HepG2 (cell line): ENCODE measurements at regions not wholly inside any gene's neighbourhood (a gene's known extent, or its start where the extent isn't known, plus 50 kb on each side); places are given as distances from the start of the nearest gene placed in this dataset.
"Not testable (repeated sequence)": the region's sequence is repeated elsewhere in the genome, so short reads cannot be mapped to it uniquely, and the experiment has no call there.

Experiments used
- ATAC-seq: fragments of 200-7000 bp; cut with Tn5 transposase; 3 replicates; pipeline ENCODE4 v1.9.1; 2020; ENCODE audit warnings: mild to moderate bottlenecking, moderate library complexity
- BruUV-seq: library from RNA; stranded (reverse); fragments of 400-500 nt; replicated peaks from 2 replicates; lab custom pipeline; 2021; lab: Mats Ljungman, UMichigan
- CTCF ChIA-PET: fragments of 300-600 bp; formaldehyde crosslinking; extraction: SDS; loops from one replicate; lab custom pipeline; 2021; ENCODE audit warnings: low total read pairs, inconsistent platforms, low intra/inter-chr PET ratio; lab: Yijun Ruan, JAX
- POLR2A ChIA-PET: fragments of 350-600 bp; sonication (Branson Sonifier 250); formaldehyde crosslinking; loops from one replicate; lab custom pipeline; 2020; ENCODE audit warnings: antibody characterized with exemption, inconsistent platforms; lab: Yijun Ruan, JAX
- DNase-seq: peaks from one replicate; pipeline ENCODE4 v3.0.0-alpha.2; 2015; ENCODE audit warnings: low spot score
- FAIRE-seq: peaks from 3 replicates; lab custom pipeline; 2011; peaks lifted over from hg19 to GRCh38; lab: Jason Lieb, UNC
- H2AFZ ChIP-seq: one replicate; pipeline ENCODE4 v1.6.1; 2011; ENCODE audit warnings: low read length, inconsistent platforms
- H3K27ac ChIP-seq: fragments of 300-600 bp; 3 replicates; pipeline ENCODE4 v1.8.0; 2011; ENCODE audit warnings: mixed run types, mild to moderate bottlenecking, mixed read lengths, low read length, inconsistent platforms; ENCODE audit not compliant: insufficient read depth; ENCODE audit errors: extremely low read length
- H3K27me3 ChIP-seq, 2 experiments: fragments of 200-600 bp in 1 of 2; 2 replicates in 1 of 2; 3 replicates in 1 of 2; pipeline versions ENCODE4 v1.6.0 to v1.8.0; 2011; ENCODE audit warnings: low read length in 2 of 2, mild to moderate bottlenecking in 2 of 2, moderate library complexity in 2 of 2, inconsistent platforms in 1 of 2; ENCODE audit not compliant: insufficient read depth in 2 of 2, control insufficient read depth in 1 of 2
- H3K36me3 ChIP-seq, 2 experiments: fragments of 200-600 bp in 1 of 2; replicated peaks in 1 of 2; 2 replicates in 1 of 2; 3 replicates in 1 of 2; pipeline versions ENCODE4 v1.5.1 to v1.8.0; 2011; ENCODE audit warnings: low read length in 2 of 2, inconsistent platforms in 1 of 2; ENCODE audit not compliant: insufficient read depth in 2 of 2, control insufficient read depth in 1 of 2
- H3K4me1 ChIP-seq: 2 replicates; pipeline ENCODE4 v1.5.1; 2012; ENCODE audit warnings: low read length, inconsistent platforms; ENCODE audit not compliant: insufficient read depth
- H3K4me2 ChIP-seq: 2 replicates; pipeline ENCODE4 v1.6.0; 2011; ENCODE audit warnings: low read depth, low read length, inconsistent platforms
- H3K4me3 ChIP-seq, 3 experiments: fragments of 200-600 bp in 1 of 3; sonication (generic), shearing (Covaris generic) in 1 of 3; replicated peaks in 1 of 3; 2 replicates each; pipeline ENCODE4 v1.5.1; 2011 to 2016; ENCODE audit warnings: low read length in 3 of 3, inconsistent platforms in 2 of 3, low read depth in 2 of 3, mild to moderate bottlenecking in 2 of 3, control low read depth in 1 of 3, mixed read lengths in 1 of 3; ENCODE audit not compliant: insufficient read depth in 1 of 3
- H3K79me2 ChIP-seq: one replicate; pipeline ENCODE4 v1.6.1; 2011; ENCODE audit warnings: low read length, inconsistent platforms; ENCODE audit not compliant: insufficient read depth
- H3K9ac ChIP-seq: 2 replicates; pipeline ENCODE4 v1.6.0; 2011; ENCODE audit warnings: mild to moderate bottlenecking, low read depth, low read length, inconsistent platforms; ENCODE audit not compliant: insufficient read depth
- H3K9me3 ChIP-seq: 2 replicates; pipeline ENCODE4 v1.5.1; 2012; ENCODE audit warnings: mild to moderate bottlenecking, low read length
- H4K20me1 ChIP-seq: 2 replicates; pipeline ENCODE4 v1.6.0; 2011; ENCODE audit warnings: inconsistent platforms, mild to moderate bottlenecking, low read length, moderate library complexity; ENCODE audit not compliant: insufficient read depth
- HNF4A ChIP-seq: sonication (generic); formaldehyde crosslinking; IDR thresholded peaks from 2 replicates; pipeline ENCODE4 v1.4.0; 2020; ENCODE audit warnings: missing genetic modification reagents
- NONO ChIP-seq, 2 experiments: fragments of 450-650 bp in 1 of 2; sonication (generic) in 1 of 2; formaldehyde crosslinking in 1 of 2; IDR thresholded peaks in 1 of 2; conservative IDR thresholded peaks in 1 of 2; 2 replicates each; pipeline versions ENCODE4 v1.6.1 to v1.8.0; 2017 to 2022; ENCODE audit warnings: mild to moderate bottlenecking in 1 of 2, missing genetic modification reagents in 1 of 2, moderate library complexity in 1 of 2
- POGZ ChIP-seq: sonication (generic); formaldehyde crosslinking; IDR thresholded peaks from 2 replicates; pipeline ENCODE4 v1.4.0; 2020; ENCODE audit warnings: mild to moderate bottlenecking, missing genetic modification reagents
- SRY ChIP-seq: sonication (generic); formaldehyde crosslinking; IDR thresholded peaks from 2 replicates; pipeline ENCODE4 v1.8.0; 2022; ENCODE audit warnings: mild to moderate bottlenecking, missing genetic modification reagents
- XRCC5 ChIP-seq: fragments of 200-400 bp; formaldehyde crosslinking; optimal IDR thresholded peaks from 2 replicates; pipeline ENCODE3; 2017; ENCODE audit warnings: mild to moderate bottlenecking, low read length
- ZNF10 ChIP-seq: sonication (generic); formaldehyde crosslinking; IDR thresholded peaks from 2 replicates; pipeline ENCODE4 v1.4.0; 2020; ENCODE audit warnings: mild to moderate bottlenecking, low read depth, missing genetic modification reagents, borderline replicate concordance
- ZNF335 ChIP-seq: sonication (generic); formaldehyde crosslinking; IDR thresholded peaks from 2 replicates; pipeline ENCODE4 v1.4.0; 2020; ENCODE audit warnings: missing genetic modification reagents
- ZNF562 ChIP-seq: sonication (generic); formaldehyde crosslinking; IDR thresholded peaks from 2 replicates; pipeline ENCODE4 v1.8.0; 2022; ENCODE audit warnings: missing genetic modification reagents, borderline replicate concordance
- WGBS: methylation state at CpG from one replicate; pipeline ENCODE4 v1.1.6; 2017; ENCODE audit warnings: low lambda C conversion rate; 5-methylcytosine and 5-hydroxymethylcytosine counted together
- in situ Hi-C: cut with HindIII; loops from 2 replicates; pipeline ENCODE4 v1.10.0; 2017; ENCODE audit warnings: low pct_unique_long_range_greater_than_20kb; ENCODE audit not compliant: extremely low pct_ligation_motif_present
- intact Hi-C: fragments of 100-400 bp; cut with micrococcal nuclease; formaldehyde crosslinking; loops from one replicate; pipeline ENCODE4 v1.10.0; 2022; ENCODE audit not compliant: unreplicated experiment
- TF ChIP-seq, protein P1 (sequence below): sonication (generic); formaldehyde crosslinking; IDR thresholded peaks from 2 replicates; pipeline ENCODE4 v1.4.0; 2020; ENCODE audit warnings: missing genetic modification reagents, borderline replicate concordance
- TF ChIP-seq, protein P2 (sequence below): fragments of 450-650 bp; IDR thresholded peaks from 2 replicates; pipeline ENCODE4 v1.6.1; 2017
- TF ChIP-seq, protein P3 (sequence below): sonication (generic); formaldehyde crosslinking; IDR thresholded peaks from 2 replicates; pipeline ENCODE4 v1.8.0; 2023; ENCODE audit warnings: mild to moderate bottlenecking, missing genetic modification reagents

DNA sequence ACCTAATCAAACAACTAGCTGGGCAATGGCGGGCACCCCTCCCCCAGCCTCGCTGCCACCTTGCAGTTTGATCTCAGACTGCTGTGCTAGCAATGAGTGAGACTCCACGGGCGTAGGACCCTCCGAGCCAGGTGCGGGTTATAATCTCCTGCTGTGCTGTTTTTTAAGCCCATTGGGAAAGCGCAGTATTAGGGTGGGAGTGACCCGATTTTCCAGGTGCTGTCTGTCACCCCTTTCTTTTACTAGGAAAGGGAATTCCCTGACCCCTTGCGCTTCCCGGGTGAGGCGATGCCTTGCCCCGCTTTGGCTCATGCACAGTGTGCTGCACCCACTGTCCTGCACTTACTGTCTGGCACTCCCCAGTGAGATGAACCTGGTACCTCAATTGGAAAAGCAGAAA is 163.3 kb upstream of the GHR start:
- TF ChIP-seq, protein P1, sequence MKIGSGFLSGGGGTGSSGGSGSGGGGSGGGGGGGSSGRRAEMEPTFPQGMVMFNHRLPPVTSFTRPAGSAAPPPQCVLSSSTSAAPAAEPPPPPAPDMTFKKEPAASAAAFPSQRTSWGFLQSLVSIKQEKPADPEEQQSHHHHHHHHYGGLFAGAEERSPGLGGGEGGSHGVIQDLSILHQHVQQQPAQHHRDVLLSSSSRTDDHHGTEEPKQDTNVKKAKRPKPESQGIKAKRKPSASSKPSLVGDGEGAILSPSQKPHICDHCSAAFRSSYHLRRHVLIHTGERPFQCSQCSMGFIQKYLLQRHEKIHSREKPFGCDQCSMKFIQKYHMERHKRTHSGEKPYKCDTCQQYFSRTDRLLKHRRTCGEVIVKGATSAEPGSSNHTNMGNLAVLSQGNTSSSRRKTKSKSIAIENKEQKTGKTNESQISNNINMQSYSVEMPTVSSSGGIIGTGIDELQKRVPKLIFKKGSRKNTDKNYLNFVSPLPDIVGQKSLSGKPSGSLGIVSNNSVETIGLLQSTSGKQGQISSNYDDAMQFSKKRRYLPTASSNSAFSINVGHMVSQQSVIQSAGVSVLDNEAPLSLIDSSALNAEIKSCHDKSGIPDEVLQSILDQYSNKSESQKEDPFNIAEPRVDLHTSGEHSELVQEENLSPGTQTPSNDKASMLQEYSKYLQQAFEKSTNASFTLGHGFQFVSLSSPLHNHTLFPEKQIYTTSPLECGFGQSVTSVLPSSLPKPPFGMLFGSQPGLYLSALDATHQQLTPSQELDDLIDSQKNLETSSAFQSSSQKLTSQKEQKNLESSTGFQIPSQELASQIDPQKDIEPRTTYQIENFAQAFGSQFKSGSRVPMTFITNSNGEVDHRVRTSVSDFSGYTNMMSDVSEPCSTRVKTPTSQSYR (CRISPR knock-in tag) = peak; percentile 74
- CTCF ChIA-PET, H3K79me2 ChIP-seq, ATAC-seq, H3K9ac ChIP-seq, H3K9me3 ChIP-seq, H4K20me1 ChIP-seq, H3K4me3 ChIP-seq, BruUV-seq, in situ Hi-C loops, H3K27ac ChIP-seq, intact Hi-C loops, H2AFZ ChIP-seq, H3K36me3 ChIP-seq, H3K4me1 ChIP-seq, POLR2A ChIA-PET, H3K27me3 ChIP-seq, FAIRE-seq, DNase-seq, H3K4me2 ChIP-seq: not testable (repeated sequence)
- 60% methylated on average over 7 of the region's 12 CpGs for WGBS

DNA sequence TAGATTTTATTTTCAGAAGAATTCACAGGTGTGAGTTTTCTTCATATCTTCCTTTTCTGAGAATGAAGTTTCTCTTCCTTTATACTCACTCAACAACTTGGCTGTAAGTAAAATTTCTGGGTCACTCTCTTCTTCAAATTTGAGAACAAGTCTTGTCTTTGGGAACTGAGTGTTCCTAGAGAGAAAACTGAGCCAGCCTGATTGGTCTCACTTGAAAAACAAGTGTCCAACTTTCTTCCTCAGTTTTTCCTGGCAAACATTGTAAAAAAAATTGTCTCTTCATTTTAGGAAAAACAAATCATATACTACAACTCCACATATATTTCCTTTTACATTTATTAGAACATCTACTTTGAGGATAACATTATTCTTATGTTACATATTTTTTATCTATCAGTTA is 156.1 kb upstream of the GHR start:
- DNase-seq (no peak), FAIRE-seq (no peak), ATAC-seq (no peak)
- Histone ChIP-seq H3K4me3 (no peak overlapping the region), H3K36me3 (no peaks in the 10 kb centered on the region), H3K9me3 (no peaks in the 10 kb centered on the region), H2AFZ (no peak overlapping the region), H3K4me2 (no peak overlapping the region), H4K20me1 (no peaks in the 10 kb centered on the region), H3K27me3 (no peaks in the 10 kb centered on the region), H3K79me2 (no peaks in the 10 kb centered on the region), H3K4me1 (no peaks in the 10 kb centered on the region), H3K27ac (no peak overlapping the region), H3K9ac (no peak overlapping the region)
- in situ Hi-C loops = no loop called here
- CTCF ChIA-PET = no interaction called here
- POLR2A ChIA-PET = no interaction called here
- BruUV-seq = no TSS peak
- intact Hi-C loops = no loop called here
- TF ChIP-seq HNF4A (no peak), ZNF335 (CRISPR knock-in tag) (no peak), ZNF10 (CRISPR knock-in tag) (no peak), SRY (CRISPR knock-in tag) (no peak), POGZ (CRISPR knock-in tag) (no peak), NONO (IDR thresholded peaks at IDR 0.05) (no peak), NONO (CRISPR knock-in tag; conservative IDR thresholded peaks at IDR 0.05) (no peak), XRCC5 (no peak), ZNF562 (CRISPR knock-in tag) (no peak)
- TF ChIP-seq, protein P2, sequence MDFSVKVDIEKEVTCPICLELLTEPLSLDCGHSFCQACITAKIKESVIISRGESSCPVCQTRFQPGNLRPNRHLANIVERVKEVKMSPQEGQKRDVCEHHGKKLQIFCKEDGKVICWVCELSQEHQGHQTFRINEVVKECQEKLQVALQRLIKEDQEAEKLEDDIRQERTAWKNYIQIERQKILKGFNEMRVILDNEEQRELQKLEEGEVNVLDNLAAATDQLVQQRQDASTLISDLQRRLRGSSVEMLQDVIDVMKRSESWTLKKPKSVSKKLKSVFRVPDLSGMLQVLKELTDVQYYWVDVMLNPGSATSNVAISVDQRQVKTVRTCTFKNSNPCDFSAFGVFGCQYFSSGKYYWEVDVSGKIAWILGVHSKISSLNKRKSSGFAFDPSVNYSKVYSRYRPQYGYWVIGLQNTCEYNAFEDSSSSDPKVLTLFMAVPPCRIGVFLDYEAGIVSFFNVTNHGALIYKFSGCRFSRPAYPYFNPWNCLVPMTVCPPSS = no peak
- TF ChIP-seq, protein P3, sequence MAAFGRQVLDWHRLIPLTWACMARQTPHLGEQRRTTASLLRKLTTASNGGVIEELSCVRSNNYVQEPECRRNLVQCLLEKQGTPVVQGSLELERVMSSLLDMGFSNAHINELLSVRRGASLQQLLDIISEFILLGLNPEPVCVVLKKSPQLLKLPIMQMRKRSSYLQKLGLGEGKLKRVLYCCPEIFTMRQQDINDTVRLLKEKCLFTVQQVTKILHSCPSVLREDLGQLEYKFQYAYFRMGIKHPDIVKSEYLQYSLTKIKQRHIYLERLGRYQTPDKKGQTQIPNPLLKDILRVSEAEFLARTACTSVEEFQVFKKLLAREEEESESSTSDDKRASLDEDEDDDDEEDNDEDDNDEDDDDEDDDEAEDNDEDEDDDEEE (CRISPR knock-in tag) = no peak
